Caco-2 (cell line): ENCODE measurements at regions not wholly inside any gene's neighbourhood (a gene's known extent, or its start where the extent isn't known, plus 50 kb on each side); places are given as distances from the start of the nearest gene placed in this dataset.

Experiments
- BruUV-seq: library from RNA; stranded (reverse); fragments of 400-500 nt; replicated peaks from 2 replicates; lab custom pipeline; 2021; lab: Mats Ljungman, UMichigan
- CTCF ChIA-PET: fragments of 300-600 bp; sonication (Branson Sonifier 250); formaldehyde crosslinking; loops from one replicate; lab custom pipeline; 2022; ENCODE audit warnings: antibody characterized with exemption; lab: Charles Lee
- POLR2A ChIA-PET: fragments of 300-600 bp; sonication (Branson Sonifier 250); formaldehyde crosslinking; loops from one replicate; lab custom pipeline; 2022; ENCODE audit warnings: antibody characterized with exemption; lab: Charles Lee
- DNase-seq, 2 experiments: peaks; one replicate each; pipeline versions ENCODE4 v3.0.0 to v3.0.0-alpha.2; 2020 to 2022
- H3K27me3 ChIP-seq: replicated peaks from 2 replicates; pipeline ENCODE4 v1.6.0; 2011; ENCODE audit warnings: low read length; ENCODE audit not compliant: control insufficient read depth, insufficient read depth
- H3K36me3 ChIP-seq: 2 replicates; pipeline ENCODE4 v1.5.1; 2011; ENCODE audit warnings: low read length; ENCODE audit not compliant: control insufficient read depth, insufficient read depth
- H3K4me1 ChIP-seq: fragments of 250-450 bp; sonication (Bioruptor Pico); 2 replicates; pipeline ENCODE4 v1.5.1; 2020; ENCODE audit warnings: mild to moderate bottlenecking
- H3K4me3 ChIP-seq: 2 replicates; pipeline ENCODE4 v1.5.1; 2011; ENCODE audit warnings: low read depth, mild to moderate bottlenecking, control low read depth, low read length
- H3K9me3 ChIP-seq: fragments of 250-450 bp; sonication (Bioruptor Pico); 2 replicates; pipeline ENCODE4 v1.5.1; 2020; ENCODE audit warnings: mild to moderate bottlenecking, moderate library complexity
- H3K27ac Mint-ChIP-seq: one replicate; pipeline ENCODE4 v1.8.0; 2022; ENCODE audit warnings: mixed read lengths; ENCODE audit not compliant: unreplicated experiment
- H3K27me3 Mint-ChIP-seq: one replicate; pipeline ENCODE4 v1.8.0; 2022; ENCODE audit warnings: mixed read lengths; ENCODE audit not compliant: insufficient read depth, unreplicated experiment
- H3K36me3 Mint-ChIP-seq: one replicate; pipeline ENCODE4 v1.8.0; 2022; ENCODE audit warnings: mild to moderate bottlenecking, mixed read lengths; ENCODE audit not compliant: insufficient read depth, unreplicated experiment
- H3K4me1 Mint-ChIP-seq: one replicate; pipeline ENCODE4 v1.8.0; 2022; ENCODE audit warnings: low read depth, mixed read lengths; ENCODE audit not compliant: unreplicated experiment
- H3K4me3 Mint-ChIP-seq: one replicate; pipeline ENCODE4 v1.8.0; 2022; ENCODE audit warnings: mild to moderate bottlenecking, moderate library complexity, mixed read lengths; ENCODE audit not compliant: unreplicated experiment
- H3K9me3 Mint-ChIP-seq: one replicate; pipeline ENCODE4 v1.8.0; 2022; ENCODE audit warnings: mixed read lengths; ENCODE audit not compliant: unreplicated experiment
- CTCF ChIP-seq, 2 experiments: fragments of 200-600 bp in 1 of 2; IDR thresholded peaks; 1 replicate in 1 of 2; 2 replicates in 1 of 2; pipeline versions ENCODE4 v1.5.1 to v1.8.0; 2011 to 2022; ENCODE audit warnings: antibody characterized with exemption in 1 of 2, control low read depth in 1 of 2, inconsistent platforms in 1 of 2, low read depth in 1 of 2, low read length in 1 of 2, mild to moderate bottlenecking in 1 of 2, moderate library complexity in 1 of 2; ENCODE audit not compliant: insufficient read depth in 1 of 2, severe bottlenecking in 1 of 2, unreplicated experiment in 1 of 2
- intact Hi-C: fragments of 100-400 bp; cut with micrococcal nuclease; formaldehyde crosslinking; loops from one replicate; pipeline ENCODE4 v1.10.0; 2022; ENCODE audit not compliant: unreplicated experiment

- Mint-ChIP-seq H3K4me3 (no peak overlapping the region), H3K27ac (no peak overlapping the region), H3K4me1 (no peaks in the 10 kb centered on the region), H3K36me3 (no peaks in the 10 kb centered on the region), H3K27me3 (peaks cover 13% of the 10 kb centered on the region), H3K9me3 (no peaks in the 10 kb centered on the region)
- BruUV-seq = no TSS peak
- ChIA-PET CTCF (no interaction called here), POLR2A (no interaction called here)
- no peaks in the 10 kb centered on the region; the same call in 1 of the 2 replicates for H3K27me3 ChIP-seq
- no peaks in the 10 kb centered on the region for H3K36me3 ChIP-seq
- intact Hi-C loops = no loop called here
- DNase-seq = no peak
- no peak for TF ChIP-seq CTCF (IDR thresholded peaks at IDR 0.05; ENCODE audit: insufficient read depth in 1 of 2, low read depth in 1 of 2, low read length in 1 of 2, severe bottlenecking in 1 of 2, unreplicated experiment in 1 of 2)
- H3K4me3 ChIP-seq = no peak overlapping the region
- no peaks in the 10 kb centered on the region for H3K4me1 ChIP-seq
- no peaks in the 10 kb centered on the region for H3K9me3 ChIP-seq
Measured at GRCh38 chrX:107522901-107523300, 73.4 kb downstream of the FRMPD3 start.

- no peaks in the 10 kb centered on the region for H3K4me1 ChIP-seq
- TF ChIP-seq CTCF (IDR thresholded peaks at IDR 0.05; ENCODE audit: insufficient read depth in 1 of 2, low read depth in 1 of 2, low read length in 1 of 2, severe bottlenecking in 1 of 2, unreplicated experiment in 1 of 2) = no peak
- ChIA-PET CTCF (no interaction called here), POLR2A (no interaction called here)
- H3K9me3 Mint-ChIP-seq = no peaks in the 10 kb centered on the region
- H3K4me1 Mint-ChIP-seq = no peaks in the 10 kb centered on the region
- peaks cover 7% of the 10 kb centered on the region for H3K27me3 Mint-ChIP-seq
- H3K4me3 Mint-ChIP-seq = no peak overlapping the region
- H3K36me3 Mint-ChIP-seq = no peaks in the 10 kb centered on the region
- intact Hi-C loops = no loop called here
- no peaks in the 10 kb centered on the region for H3K36me3 ChIP-seq
- no TSS peak for BruUV-seq
- no peak overlapping the region for H3K4me3 ChIP-seq
- DNase-seq = no peak
- H3K27ac Mint-ChIP-seq = no peak overlapping the region
- no peaks in the 10 kb centered on the region; the same call in 1 of the 2 replicates for H3K27me3 ChIP-seq
- no peaks in the 10 kb centered on the region for H3K9me3 ChIP-seq
Measured at GRCh38 chrX:107526141-107526540, 76.7 kb downstream of the FRMPD3 start.

GRCh38 chrX:107530141-107530540 lies 80.7 kb downstream of the FRMPD3 start:
- Histone ChIP-seq H3K27me3 (no peaks in the 10 kb centered on the region), H3K9me3 (no peaks in the 10 kb centered on the region), H3K4me1 (no peaks in the 10 kb centered on the region), H3K4me3 (no peak overlapping the region), H3K36me3 (no peaks in the 10 kb centered on the region)
- Mint-ChIP-seq H3K4me3 (no peak overlapping the region), H3K4me1 (no peaks in the 10 kb centered on the region), H3K9me3 (no peaks in the 10 kb centered on the region), H3K27me3 (peaks cover 14% of the 10 kb centered on the region), H3K36me3 (no peaks in the 10 kb centered on the region), H3K27ac (no peak overlapping the region)
- no TSS peak for BruUV-seq
- no peak for DNase-seq
- intact Hi-C loops = loop anchor here (10.0 kb wide), 1 partner anchor 245 kb away; the partner anchor contains the start of genes NCBP2L and TSC22D3
- no peak for TF ChIP-seq CTCF (IDR thresholded peaks at IDR 0.05; ENCODE audit: insufficient read depth in 1 of 2, low read depth in 1 of 2, low read length in 1 of 2, severe bottlenecking in 1 of 2, unreplicated experiment in 1 of 2)
- CTCF ChIA-PET = no interaction called here
- POLR2A ChIA-PET = interaction anchor here (1.1 kb wide), 1 partner anchor 99 kb away, joined by 6 read pairs; no protein-coding TSS in a partner anchor
